Gastroesophageal sphincter (tissue), 4 donors: ENCODE measurements at regions not wholly inside any gene's neighbourhood (a gene's known extent, or its start where the extent isn't known, plus 50 kb on each side); places are given as distances from the start of the nearest gene placed in this dataset.

Source experiments
- ATAC-seq: fragments of 150-250 bp; one replicate; pipeline ENCODE4 v1.9.1; 2016; ENCODE audit warnings: mild to moderate bottlenecking, moderate library complexity
- H3K27ac ChIP-seq, 4 donors: fragments of 200-600 bp; sonication (generic) in 3 of 4; 1 replicate in 3 of 4; 2 replicates in 1 of 4; pipeline ENCODE4 v1.5.1; 2016 to 2019
- H3K27me3 ChIP-seq: fragments of 200-600 bp; sonication (generic); one replicate; pipeline ENCODE4 v1.5.1; 2019
- H3K36me3 ChIP-seq, 2 donors: fragments of 200-600 bp; sonication (generic); one replicate each; pipeline ENCODE4 v1.5.1; 2019; ENCODE audit warnings: control low read depth in 1 of 2
- H3K4me1 ChIP-seq, 3 donors: fragments of 200-600 bp; sonication (generic); 1 replicate in 2 of 3; 2 replicates in 1 of 3; pipeline ENCODE4 v1.5.1; 2016 to 2019; ENCODE audit warnings: control low read depth in 2 of 3
- H3K4me3 ChIP-seq, 2 donors: fragments of 200-600 bp; sonication (generic); one replicate each; pipeline ENCODE4 v1.5.1; 2019; ENCODE audit warnings: mild to moderate bottlenecking in 1 of 2, moderate library complexity in 1 of 2
- H3K9me3 ChIP-seq, 3 donors: fragments of 200-600 bp; sonication (generic); one replicate each; pipeline ENCODE4 v1.5.1; 2017 to 2019; ENCODE audit warnings: control low read depth in 2 of 3
- EP300 ChIP-seq: sonication (generic); formaldehyde crosslinking; IDR thresholded peaks from one replicate; pipeline ENCODE4 v1.6.1; 2017; ENCODE audit warnings: antibody characterized with exemption, mild to moderate bottlenecking
- POLR2A ChIP-seq, 2 donors: fragments of 450-650 bp; IDR thresholded peaks; one replicate each; pipeline ENCODE4 v1.6.1; 2017; ENCODE audit warnings: antibody characterized with exemption in 2 of 2, mild to moderate bottlenecking in 2 of 2, moderate library complexity in 1 of 2
- POLR2AphosphoS5 ChIP-seq: sonication (generic); formaldehyde crosslinking; IDR thresholded peaks from one replicate; pipeline ENCODE4 v1.6.1; 2017; ENCODE audit warnings: antibody characterized with exemption
- WGBS, 2 donors: methylation state at CpG; one replicate each; pipeline ENCODE4 v1.1.5; 2018; ENCODE audit warnings: low coverage in 1 of 2; 5-methylcytosine and 5-hydroxymethylcytosine counted together
- TF ChIP-seq, protein P1 (sequence below), 4 experiments: fragments of 200-600 bp in 2 of 4; fragments of 450-650 bp in 2 of 4; sonication (generic) in 1 of 4; IDR thresholded peaks; one replicate each; pipeline ENCODE4 v1.5.1; 2017 to 2019; ENCODE audit warnings: antibody characterized with exemption in 4 of 4, mild to moderate bottlenecking in 2 of 4, moderate library complexity in 2 of 4

GRCh38 chr11:25396847-25397246 is 900.0 kb downstream of the LUZP2 start:
- TF ChIP-seq POLR2A (IDR thresholded peaks at IDR 0.05), result no peak
- TF ChIP-seq POLR2AphosphoS5, result no peak
- no peak for TF ChIP-seq EP300
- TF ChIP-seq, protein P1, sequence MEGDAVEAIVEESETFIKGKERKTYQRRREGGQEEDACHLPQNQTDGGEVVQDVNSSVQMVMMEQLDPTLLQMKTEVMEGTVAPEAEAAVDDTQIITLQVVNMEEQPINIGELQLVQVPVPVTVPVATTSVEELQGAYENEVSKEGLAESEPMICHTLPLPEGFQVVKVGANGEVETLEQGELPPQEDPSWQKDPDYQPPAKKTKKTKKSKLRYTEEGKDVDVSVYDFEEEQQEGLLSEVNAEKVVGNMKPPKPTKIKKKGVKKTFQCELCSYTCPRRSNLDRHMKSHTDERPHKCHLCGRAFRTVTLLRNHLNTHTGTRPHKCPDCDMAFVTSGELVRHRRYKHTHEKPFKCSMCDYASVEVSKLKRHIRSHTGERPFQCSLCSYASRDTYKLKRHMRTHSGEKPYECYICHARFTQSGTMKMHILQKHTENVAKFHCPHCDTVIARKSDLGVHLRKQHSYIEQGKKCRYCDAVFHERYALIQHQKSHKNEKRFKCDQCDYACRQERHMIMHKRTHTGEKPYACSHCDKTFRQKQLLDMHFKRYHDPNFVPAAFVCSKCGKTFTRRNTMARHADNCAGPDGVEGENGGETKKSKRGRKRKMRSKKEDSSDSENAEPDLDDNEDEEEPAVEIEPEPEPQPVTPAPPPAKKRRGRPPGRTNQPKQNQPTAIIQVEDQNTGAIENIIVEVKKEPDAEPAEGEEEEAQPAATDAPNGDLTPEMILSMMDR (IDR thresholded peaks at IDR 0.05), result no peak
- Histone ChIP-seq H3K27me3 (no peaks in the 10 kb centered on the region), H3K9me3 (no peaks in the 10 kb centered on the region), H3K4me3 (no peak overlapping the region), H3K27ac (no peak overlapping the region), H3K36me3 (no peaks in the 10 kb centered on the region), H3K4me1 (no peaks in the 10 kb centered on the region)
- ATAC-seq, result no peak

DNA sequence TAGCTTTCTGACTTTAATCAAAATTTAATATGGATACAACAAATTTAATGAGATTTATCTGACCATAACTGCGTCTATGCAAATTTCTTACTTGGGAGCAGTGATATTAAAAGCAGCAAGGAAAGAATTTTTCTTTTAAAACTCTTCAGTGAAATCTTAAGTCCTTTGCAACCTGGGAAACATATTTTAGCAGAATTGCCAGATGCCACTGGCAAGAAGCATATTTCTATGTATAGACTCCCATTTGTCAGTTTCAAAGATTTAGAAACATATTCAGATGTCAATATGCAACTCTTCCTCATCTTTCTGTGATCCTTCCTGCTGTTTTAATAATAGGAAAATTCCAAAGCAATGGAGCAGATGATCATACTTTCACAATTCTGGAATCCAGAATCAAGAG is 911.3 kb downstream of the LUZP2 start:
- Histone ChIP-seq H3K27me3 (no peaks in the 10 kb centered on the region), H3K36me3 (no peaks in the 10 kb centered on the region), H3K4me1 (no peaks in the 10 kb centered on the region), H3K9me3 (no peaks in the 10 kb centered on the region), H3K4me3 (no peak overlapping the region), H3K27ac (no peak overlapping the region)
- WGBS, 2 donors, result 89 to 100% methylated on average over 1 of the region's 1 CpG
- TF ChIP-seq EP300, result no peak
- no peak for ATAC-seq

DNA sequence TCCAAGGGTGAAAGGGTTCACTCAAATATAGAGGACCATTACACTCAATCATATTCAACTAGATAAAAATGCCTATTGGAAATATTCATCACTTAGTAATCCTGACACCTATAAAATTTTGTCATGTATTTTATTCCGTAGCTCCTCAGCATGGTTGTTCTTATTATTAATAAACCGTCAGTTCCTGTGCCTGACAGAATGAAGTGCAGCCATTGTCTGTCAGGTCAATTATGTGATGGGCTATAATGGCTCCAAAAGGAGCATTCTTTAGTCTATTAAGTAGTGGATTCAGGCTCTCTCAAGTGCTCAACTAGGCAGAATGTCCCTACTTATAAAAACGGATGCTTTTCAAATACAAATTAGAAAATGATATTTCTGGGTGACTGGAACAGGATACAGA is 916.1 kb upstream of the ANO3 start:
- ATAC-seq, result no peak
- H3K36me3 ChIP-seq, result no peaks in the 10 kb centered on the region
- H3K27me3 ChIP-seq, result no peaks in the 10 kb centered on the region
- H3K4me3 ChIP-seq, result no peak overlapping the region
- no peaks in the 10 kb centered on the region for H3K4me1 ChIP-seq
- no peak overlapping the region for H3K27ac ChIP-seq
- 52 to 54% methylated on average over 2 to 3 of the region's 3 CpGs for WGBS, 2 donors
- no peaks in the 10 kb centered on the region for H3K9me3 ChIP-seq
- TF ChIP-seq EP300, result no peak
- TF ChIP-seq, protein P1 (IDR thresholded peaks at IDR 0.05), result no peak

GRCh38 chr11:25423436-25424199 is 908.3 kb upstream of the ANO3 start:
- Histone ChIP-seq H3K4me1 (no peaks in the 10 kb centered on the region), H3K4me3 (no peak overlapping the region), H3K27me3 (no peaks in the 10 kb centered on the region), H3K9me3 (no peaks in the 10 kb centered on the region), H3K36me3 (no peaks in the 10 kb centered on the region), H3K27ac (no peak overlapping the region)
- WGBS, 2 donors, result 42 to 48% methylated on average over 9 of the region's 9 CpGs
- no peak for TF ChIP-seq POLR2AphosphoS5
- TF ChIP-seq EP300, result no peak
- TF ChIP-seq POLR2A (IDR thresholded peaks at IDR 0.05), result no peak
- TF ChIP-seq, protein P1 (IDR thresholded peaks at IDR 0.05), result no peak
- ATAC-seq, result peak; percentile 46

DNA sequence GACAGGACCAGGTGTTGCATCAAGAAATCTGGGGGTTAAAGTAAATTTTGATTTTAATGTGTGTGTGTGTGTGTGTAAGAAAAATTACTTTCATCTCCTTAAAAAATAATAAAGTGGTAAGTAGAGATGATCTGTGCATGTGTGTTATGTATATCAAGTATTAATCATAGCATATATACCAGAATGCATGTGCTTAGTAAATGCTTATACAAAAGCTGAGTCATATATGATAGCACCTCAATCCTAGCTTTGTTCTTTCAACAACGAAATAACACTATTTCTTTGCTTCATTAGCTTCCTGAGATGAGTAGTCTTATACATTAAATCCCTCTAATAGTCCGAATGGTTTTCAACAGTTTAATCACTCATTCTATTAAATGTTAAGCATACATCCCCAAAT is 899.6 kb upstream of the ANO3 start:
- 76 to 77% methylated on average over 2 of the region's 2 CpGs for WGBS, 2 donors
- Histone ChIP-seq H3K36me3 (no peaks in the 10 kb centered on the region), H3K4me1 (no peaks in the 10 kb centered on the region), H3K27me3 (no peaks in the 10 kb centered on the region), H3K4me3 (no peak overlapping the region), H3K27ac (no peak overlapping the region), H3K9me3 (no peaks in the 10 kb centered on the region)
- TF ChIP-seq, protein P1 (IDR thresholded peaks at IDR 0.05), result no peak
- TF ChIP-seq EP300 (no peak), POLR2AphosphoS5 (no peak), POLR2A (IDR thresholded peaks at IDR 0.05) (no peak)
- no peak for ATAC-seq
